ENCODE measurements at regions not wholly inside any gene's neighbourhood (a gene's known extent, or its start where the extent isn't known, plus 50 kb on each side); places are given as distances from the start of the nearest gene placed in this dataset.

- Histone ChIP-seq H3K36me3 (ENCODE audit: control insufficient read depth, insufficient read depth, low read length) (no peaks in the 10 kb centered on the region), H3K27me3 (ENCODE audit: control insufficient read depth, insufficient read depth, low read length) (no peaks in the 10 kb centered on the region), H3K4me1 (ENCODE audit: control insufficient read depth, insufficient read depth, low read length) (no peaks in the 10 kb centered on the region), H3K27ac (ENCODE audit: low read length) (no peak overlapping the region), H3K4me3 (ENCODE audit: low read length) (no peak overlapping the region), H3K9me3 (replicated peaks; ENCODE audit: control insufficient read depth, low read depth, low read length) (no peaks in the 10 kb centered on the region)
- 80% methylated on average over 9 of the region's 14 CpGs for WGBS (ENCODE audit: insufficient coverage)
- no peak for DNase-seq
Measured at GRCh38 chr4:8735236-8736089, 136.2 kb downstream of the HMX1 start.

- H3K9me3 ChIP-seq (replicated peaks; ENCODE audit: control insufficient read depth, low read depth, low read length) = no peaks in the 10 kb centered on the region
- DNase-seq = no peak
- 90% methylated on average over 3 of the region's 5 CpGs for WGBS (ENCODE audit: insufficient coverage)
- no peak overlapping the region for H3K27ac ChIP-seq (ENCODE audit: low read length)
- no peaks in the 10 kb centered on the region for H3K27me3 ChIP-seq (ENCODE audit: control insufficient read depth, insufficient read depth, low read length)
- H3K36me3 ChIP-seq (ENCODE audit: control insufficient read depth, insufficient read depth, low read length) = no peaks in the 10 kb centered on the region
- no peak overlapping the region for H3K4me3 ChIP-seq (ENCODE audit: low read length)
- no peaks in the 10 kb centered on the region for H3K4me1 ChIP-seq (ENCODE audit: control insufficient read depth, insufficient read depth, low read length)
Measured at GRCh38 chr4:8732681-8733243, 138.9 kb downstream of the HMX1 start.

- Histone ChIP-seq H3K9me3 (replicated peaks; ENCODE audit: control insufficient read depth, low read depth, low read length) (no peaks in the 10 kb centered on the region), H3K27me3 (ENCODE audit: control insufficient read depth, insufficient read depth, low read length) (no peaks in the 10 kb centered on the region), H3K27ac (ENCODE audit: low read length) (no peak overlapping the region), H3K4me3 (ENCODE audit: low read length) (no peak overlapping the region), H3K4me1 (ENCODE audit: control insufficient read depth, insufficient read depth, low read length) (no peaks in the 10 kb centered on the region), H3K36me3 (ENCODE audit: control insufficient read depth, insufficient read depth, low read length) (no peaks in the 10 kb centered on the region)
- DNase-seq = no peak
- 83% methylated on average over 8 of the region's 10 CpGs for WGBS (ENCODE audit: insufficient coverage)
Measured at GRCh38 chr4:8732092-8732491, 139.5 kb downstream of the CPZ start.

- no peak overlapping the region for H3K4me3 ChIP-seq (ENCODE audit: low read length)
- no peak overlapping the region for H3K27ac ChIP-seq (ENCODE audit: low read length)
- WGBS (ENCODE audit: insufficient coverage) = 88% methylated on average over 5 of the region's 6 CpGs
- H3K27me3 ChIP-seq (ENCODE audit: control insufficient read depth, insufficient read depth, low read length) = no peaks in the 10 kb centered on the region
- no peaks in the 10 kb centered on the region for H3K9me3 ChIP-seq (replicated peaks; ENCODE audit: control insufficient read depth, low read depth, low read length)
- no peaks in the 10 kb centered on the region for H3K36me3 ChIP-seq (ENCODE audit: control insufficient read depth, insufficient read depth, low read length)
- no peak for DNase-seq
- peaks cover under 1% of the 10 kb centered on the region for H3K4me1 ChIP-seq (ENCODE audit: control insufficient read depth, insufficient read depth, low read length)
Measured at GRCh38 chr4:8731364-8731763, 138.8 kb downstream of the CPZ start.

- H3K27me3 ChIP-seq (ENCODE audit: control insufficient read depth, insufficient read depth, low read length) = no peaks in the 10 kb centered on the region
- H3K4me3 ChIP-seq (ENCODE audit: low read length) = no peak overlapping the region
Measured at GRCh38 chr4:8730681-8731080, 138.1 kb downstream of the CPZ start.

GRCh38 chr4:8730159-8730558 lies 137.6 kb downstream of the CPZ start:
- no peak overlapping the region for H3K4me3 ChIP-seq (ENCODE audit: low read length)
- no peaks in the 10 kb centered on the region for H3K36me3 ChIP-seq (ENCODE audit: control insufficient read depth, insufficient read depth, low read length)
- DNase-seq = no peak
- no peaks in the 10 kb centered on the region for H3K9me3 ChIP-seq (replicated peaks; ENCODE audit: control insufficient read depth, low read depth, low read length)
- H3K4me1 ChIP-seq (ENCODE audit: control insufficient read depth, insufficient read depth, low read length) = peaks cover 8% of the 10 kb centered on the region
- H3K27me3 ChIP-seq (ENCODE audit: control insufficient read depth, insufficient read depth, low read length) = peaks cover 5% of the 10 kb centered on the region
- H3K27ac ChIP-seq (ENCODE audit: low read length) = no peak overlapping the region
- 88% methylated on average over 5 of the region's 9 CpGs for WGBS (ENCODE audit: insufficient coverage)

More at GRCh38 chr4:8730681-8731080, 138.1 kb downstream of the CPZ start:
- 83% methylated on average over 1 of the region's 6 CpGs for WGBS (ENCODE audit: insufficient coverage)
- DNase-seq = no peak
- H3K9me3 ChIP-seq (replicated peaks; ENCODE audit: control insufficient read depth, low read depth, low read length) = no peaks in the 10 kb centered on the region
- H3K27ac ChIP-seq (ENCODE audit: low read length) = no peak overlapping the region
- H3K4me1 ChIP-seq (ENCODE audit: control insufficient read depth, insufficient read depth, low read length) = peaks cover 6% of the 10 kb centered on the region
- H3K36me3 ChIP-seq (ENCODE audit: control insufficient read depth, insufficient read depth, low read length) = no peaks in the 10 kb centered on the region

GRCh38 chr4:8729408-8730149 lies 137.0 kb downstream of the CPZ start:
- Histone ChIP-seq H3K27ac (ENCODE audit: low read length) (no peak overlapping the region), H3K27me3 (ENCODE audit: control insufficient read depth, insufficient read depth, low read length) (peaks cover 11% of the 10 kb centered on the region)
- WGBS (ENCODE audit: insufficient coverage) = 90% methylated on average over 18 of the region's 18 CpGs

GRCh38 chr4:8728536-8729407 lies 136.2 kb downstream of the CPZ start:
- Histone ChIP-seq H3K9me3 (replicated peaks; ENCODE audit: control insufficient read depth, low read depth, low read length) (no peaks in the 10 kb centered on the region), H3K4me3 (ENCODE audit: low read length) (no peak overlapping the region), H3K4me1 (ENCODE audit: control insufficient read depth, insufficient read depth, low read length) (peaks cover 10% of the 10 kb centered on the region), H3K27ac (ENCODE audit: low read length) (no peak overlapping the region), H3K36me3 (ENCODE audit: control insufficient read depth, insufficient read depth, low read length) (no peaks in the 10 kb centered on the region), H3K27me3 (ENCODE audit: control insufficient read depth, insufficient read depth, low read length) (peaks cover 12% of the 10 kb centered on the region)
- no peak for DNase-seq
- WGBS (ENCODE audit: insufficient coverage) = 78% methylated on average over 12 of the region's 21 CpGs

More at GRCh38 chr4:8729408-8730149, 137.0 kb downstream of the CPZ start:
- Histone ChIP-seq H3K36me3 (ENCODE audit: control insufficient read depth, insufficient read depth, low read length) (no peaks in the 10 kb centered on the region), H3K4me3 (ENCODE audit: low read length) (no peak overlapping the region), H3K4me1 (ENCODE audit: control insufficient read depth, insufficient read depth, low read length) (peaks cover 10% of the 10 kb centered on the region), H3K9me3 (replicated peaks; ENCODE audit: control insufficient read depth, low read depth, low read length) (no peaks in the 10 kb centered on the region)
- DNase-seq = no peak

- H3K27me3 ChIP-seq (ENCODE audit: control insufficient read depth, insufficient read depth, low read length) = peaks cover 12% of the 10 kb centered on the region
- no peak overlapping the region for H3K4me3 ChIP-seq (ENCODE audit: low read length)
- DNase-seq = no peak
- WGBS (ENCODE audit: insufficient coverage) = 65% methylated on average over 15 of the region's 16 CpGs
- H3K9me3 ChIP-seq (replicated peaks; ENCODE audit: control insufficient read depth, low read depth, low read length) = no peaks in the 10 kb centered on the region
- no peak overlapping the region for H3K27ac ChIP-seq (ENCODE audit: low read length)
- no peaks in the 10 kb centered on the region for H3K36me3 ChIP-seq (ENCODE audit: control insufficient read depth, insufficient read depth, low read length)
- peaks cover 10% of the 10 kb centered on the region for H3K4me1 ChIP-seq (ENCODE audit: control insufficient read depth, insufficient read depth, low read length)
Measured at GRCh38 chr4:8727546-8728510, 135.3 kb downstream of the CPZ start.
